Liver (tissue), 3 donors: ENCODE measurements at regions not wholly inside any gene's neighbourhood (a gene's known extent, or its start where the extent isn't known, plus 50 kb on each side); places are given as distances from the start of the nearest gene placed in this dataset.

Source experiments
- CTCF ChIP-seq: fragments of 150-350 bp; IDR thresholded peaks from 2 replicates; pipeline ENCODE4 v1.5.1; 2017; ENCODE audit warnings: improper control_type of control experiment, low read depth, low read length; ENCODE audit not compliant: missing input control
- GABPA ChIP-seq, 2 donors: IDR thresholded peaks in 1 of 2; conservative IDR thresholded peaks in 1 of 2; 2 replicates each; pipeline ENCODE4 v1.6.1; 2016; ENCODE audit warnings: antibody characterized with exemption in 2 of 2, mild to moderate bottlenecking in 1 of 2, moderate library complexity in 1 of 2
- HNF4A ChIP-seq, 2 donors: conservative IDR thresholded peaks; 2 replicates each; pipeline ENCODE4 v1.6.1; 2016; ENCODE audit warnings: antibody characterized with exemption in 2 of 2, mild to moderate bottlenecking in 2 of 2
- JUND ChIP-seq, 2 donors: IDR thresholded peaks; 2 replicates each; pipeline ENCODE4 v1.6.1; 2016; ENCODE audit warnings: antibody characterized with exemption in 2 of 2
- MAX ChIP-seq: IDR thresholded peaks from 2 replicates; pipeline ENCODE4 v1.6.1; 2016; ENCODE audit warnings: antibody characterized with exemption
- NR2F2 ChIP-seq: IDR thresholded peaks from 2 replicates; pipeline ENCODE4 v1.6.1; 2016; ENCODE audit warnings: antibody characterized with exemption
- RAD21 ChIP-seq, 2 donors: IDR thresholded peaks; 2 replicates each; pipeline ENCODE4 v1.6.1; 2016; ENCODE audit warnings: antibody characterized with exemption in 2 of 2, mild to moderate bottlenecking in 2 of 2
- SP1 ChIP-seq: IDR thresholded peaks from 2 replicates; pipeline ENCODE4 v1.6.1; 2018; ENCODE audit warnings: antibody characterized with exemption, mild to moderate bottlenecking
- TAF1 ChIP-seq: conservative IDR thresholded peaks from 2 replicates; pipeline ENCODE4 v1.6.1; 2016; ENCODE audit warnings: antibody characterized with exemption, mild to moderate bottlenecking
- YY1 ChIP-seq: IDR thresholded peaks from 2 replicates; pipeline ENCODE4 v1.6.1; 2016; ENCODE audit warnings: antibody characterized with exemption, mild to moderate bottlenecking
- donor health status: healthy.
- donor health status: healthy.

GRCh38 chr7:91367812-91368578 is 103.8 kb downstream of the FZD1 start:
- TF ChIP-seq CTCF (no peak), JUND (IDR thresholded peaks at IDR 0.05) (no peak), TAF1 (no peak), YY1 (no peak), SP1 (no peak), RAD21 (IDR thresholded peaks at IDR 0.05) (no peak), HNF4A (conservative IDR thresholded peaks at IDR 0.05) (no peak), GABPA (IDR thresholded peaks at IDR 0.05 in 1 of 2, conservative IDR thresholded peaks at IDR 0.05 in 1 of 2) (no peak), MAX (no peak), NR2F2 (no peak)
